ENCODE measurements at regions not wholly inside any gene's neighbourhood (a gene's known extent, or its start where the extent isn't known, plus 50 kb on each side); places are given as distances from the start of the nearest gene placed in this dataset.
"Not testable (repeated sequence)": the region's sequence is repeated elsewhere in the genome, so short reads cannot be mapped to it uniquely, and the experiment has no call there.

- no peak overlapping the region for H3K4me3 ChIP-seq
- DNase-seq (no peak), ATAC-seq (no peak)
- H3K27ac ChIP-seq = no peak overlapping the region
- 25% methylated on average over 4 of the region's 4 CpGs for WGBS (ENCODE audit: insufficient coverage, low coverage, low lambda C conversion rate, missing lambda C conversion rate)
- no peaks in the 10 kb centered on the region for H3K27me3 ChIP-seq
- intact Hi-C loops (cut with DNase I) = no loop called here
- H3K4me1 ChIP-seq = no peaks in the 10 kb centered on the region
- H3K36me3 ChIP-seq = no peaks in the 10 kb centered on the region
- TF ChIP-seq CTCF (IDR thresholded peaks at IDR 0.05) = no peak
- TF ChIP-seq POLR2A (IDR thresholded peaks at IDR 0.05) = no peak
- no peaks in the 10 kb centered on the region for H3K9me3 ChIP-seq
Observed at GRCh38 chr5:164148292-164148691, 642.9 kb downstream of the MAT2B start.

GRCh38 chr5:164152539-164152938 lies 647.1 kb downstream of the MAT2B start:
- H3K9me3 ChIP-seq; H3K4me1 ChIP-seq; H3K4me3 ChIP-seq; intact Hi-C loops (cut with DNase I); DNase-seq; H3K27ac ChIP-seq; H3K36me3 ChIP-seq; H3K27me3 ChIP-seq; ATAC-seq: not testable (repeated sequence)
- WGBS (ENCODE audit: insufficient coverage, low coverage, low lambda C conversion rate, missing lambda C conversion rate) = 46% methylated on average over 1 of the region's 1 CpG

- ATAC-seq (no peak), DNase-seq (no peak)
- no peaks in the 10 kb centered on the region for H3K4me1 ChIP-seq
- H3K27ac ChIP-seq = no peak overlapping the region
- 29% methylated on average over 4 of the region's 4 CpGs for WGBS (ENCODE audit: insufficient coverage, low coverage, low lambda C conversion rate, missing lambda C conversion rate)
- H3K36me3 ChIP-seq = no peaks in the 10 kb centered on the region
- no peaks in the 10 kb centered on the region for H3K27me3 ChIP-seq
- no peak overlapping the region for H3K4me3 ChIP-seq
- H3K9me3 ChIP-seq = no peaks in the 10 kb centered on the region
- intact Hi-C loops (cut with DNase I) = no loop called here
- TF ChIP-seq POLR2A (IDR thresholded peaks at IDR 0.05) (no peak), CTCF (IDR thresholded peaks at IDR 0.05) (no peak)
Observed at GRCh38 chr5:164153469-164154172, 648.2 kb downstream of the MAT2B start.

GRCh38 chr5:164170814-164171213 lies 665.4 kb downstream of the MAT2B start:
- Histone ChIP-seq H3K4me1 (no peaks in the 10 kb centered on the region), H3K4me3 (no peak overlapping the region), H3K9me3 (peaks cover 0 to 3% (median 0%) of the 10 kb centered on the region in 4 donors), H3K27ac (no peak overlapping the region), H3K36me3 (no peaks in the 10 kb centered on the region), H3K27me3 (no peaks in the 10 kb centered on the region)
- TF ChIP-seq CTCF (IDR thresholded peaks at IDR 0.05) (no peak), POLR2A (IDR thresholded peaks at IDR 0.05) (no peak)
- 65% methylated on average over 5 of the region's 5 CpGs for WGBS (ENCODE audit: insufficient coverage, low coverage, low lambda C conversion rate, missing lambda C conversion rate)
- intact Hi-C loops (cut with DNase I) = no loop called here
- ATAC-seq (no peak), DNase-seq (no peak)

- intact Hi-C loops (cut with DNase I) = no loop called here
- 25% methylated on average over 2 of the region's 2 CpGs for WGBS (ENCODE audit: insufficient coverage, low coverage, low lambda C conversion rate, missing lambda C conversion rate)
- Histone ChIP-seq H3K36me3 (no peaks in the 10 kb centered on the region), H3K4me3 (no peak overlapping the region), H3K9me3 (peaks cover 0 to 3% (median 0%) of the 10 kb centered on the region in 4 donors), H3K27ac (no peak overlapping the region), H3K27me3 (no peaks in the 10 kb centered on the region), H3K4me1 (no peaks in the 10 kb centered on the region)
- no peak for TF ChIP-seq POLR2A (IDR thresholded peaks at IDR 0.05)
- no peak for TF ChIP-seq CTCF (IDR thresholded peaks at IDR 0.05)
- DNase-seq = no peak
- ATAC-seq = no peak
Observed at GRCh38 chr5:164175083-164175482, 669.7 kb downstream of the MAT2B start.
